GM21390 (cell line): ENCODE measurements at regions not wholly inside any gene's neighbourhood (a gene's known extent, or its start where the extent isn't known, plus 50 kb on each side); places are given as distances from the start of the nearest gene placed in this dataset.
"Not testable (repeated sequence)": the region's sequence is repeated elsewhere in the genome, so short reads cannot be mapped to it uniquely, and the experiment has no call there.

Experiments used
- ATAC-seq: cut with Tn5 transposase; IDR thresholded peaks from one replicate; pipeline ENCODE4 v1.9.1; 2021; ENCODE audit not compliant: unreplicated experiment

DNA sequence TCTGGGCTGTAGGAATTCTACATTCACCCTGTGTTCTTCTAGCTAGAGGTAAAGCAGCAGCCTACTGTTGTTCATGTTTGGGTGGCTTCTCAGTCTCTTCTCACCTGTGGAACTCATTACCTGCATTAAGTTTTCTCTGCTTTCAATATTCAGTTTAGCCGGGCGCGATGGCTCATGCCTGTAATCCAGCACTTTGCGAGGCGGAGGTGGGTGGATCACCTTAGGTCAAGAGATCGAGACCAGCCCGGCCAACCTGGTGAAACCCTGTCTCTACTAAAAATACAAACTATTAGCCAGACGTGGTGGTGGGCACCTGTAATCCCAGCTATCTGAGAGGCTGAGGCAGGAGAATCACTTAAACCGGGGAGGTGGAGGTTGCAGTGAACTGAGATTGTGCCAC is 139.8 kb upstream of the UBE2E3 start:
- ATAC-seq, result no peak

DNA sequence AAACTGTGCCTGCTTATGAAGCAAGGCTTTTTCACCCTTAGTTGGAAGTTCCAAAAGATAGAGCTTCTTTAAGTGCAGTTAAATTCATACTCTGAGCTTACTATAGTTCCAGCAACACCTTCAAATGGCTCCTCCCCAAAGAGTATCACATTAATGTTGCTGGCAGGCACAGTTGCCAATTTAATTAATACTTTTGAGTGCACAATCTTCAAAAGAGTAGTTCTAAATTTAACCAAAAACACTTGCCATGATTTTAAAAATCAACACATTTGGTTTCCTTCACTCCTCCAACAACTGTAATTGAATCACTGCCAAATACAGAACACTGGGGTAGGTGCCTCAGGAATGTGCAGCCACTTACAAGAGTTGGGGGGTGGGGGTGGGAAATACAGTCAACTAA is 150.6 kb upstream of the UBE2E3 start:
- no peak for ATAC-seq

DNA sequence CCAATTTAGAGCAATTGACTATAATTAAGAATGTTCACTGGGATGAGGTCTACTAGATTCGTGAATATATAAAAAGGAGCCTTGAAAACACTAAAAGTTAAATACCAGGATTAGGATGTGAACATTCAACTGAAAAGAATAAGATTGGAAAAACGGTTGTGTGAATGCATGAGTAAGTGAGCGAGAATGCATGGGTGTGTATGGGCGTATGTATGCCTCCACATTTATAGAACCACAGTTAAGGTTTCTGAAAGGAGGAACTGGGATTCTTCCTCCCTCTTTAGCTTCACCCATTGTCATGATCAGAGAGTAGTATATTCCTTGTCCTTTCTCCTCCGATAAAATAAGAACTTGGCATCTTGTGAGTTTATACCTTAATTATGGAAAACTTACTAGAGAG is 151.1 kb upstream of the UBE2E3 start:
- no peak for ATAC-seq

DNA sequence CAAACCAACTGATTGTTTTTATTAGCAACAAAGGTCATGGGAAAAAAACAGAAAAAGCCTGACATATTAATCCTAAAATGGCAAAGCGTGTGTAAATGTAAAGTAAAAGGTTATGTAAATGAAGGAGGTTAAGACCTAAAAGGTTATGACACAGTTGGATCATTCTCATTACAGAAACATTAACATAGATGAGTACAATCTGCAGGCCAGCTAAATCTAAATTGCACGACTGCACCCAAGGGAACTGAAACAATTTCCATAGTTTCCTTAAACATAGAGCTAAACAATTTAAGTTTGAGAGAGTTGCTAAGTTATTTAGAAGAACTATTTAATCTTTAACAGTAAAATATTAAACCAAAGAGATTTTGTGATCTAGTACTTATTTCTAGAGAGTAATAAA is 151.6 kb upstream of the UBE2E3 start:
- ATAC-seq, result no peak

DNA sequence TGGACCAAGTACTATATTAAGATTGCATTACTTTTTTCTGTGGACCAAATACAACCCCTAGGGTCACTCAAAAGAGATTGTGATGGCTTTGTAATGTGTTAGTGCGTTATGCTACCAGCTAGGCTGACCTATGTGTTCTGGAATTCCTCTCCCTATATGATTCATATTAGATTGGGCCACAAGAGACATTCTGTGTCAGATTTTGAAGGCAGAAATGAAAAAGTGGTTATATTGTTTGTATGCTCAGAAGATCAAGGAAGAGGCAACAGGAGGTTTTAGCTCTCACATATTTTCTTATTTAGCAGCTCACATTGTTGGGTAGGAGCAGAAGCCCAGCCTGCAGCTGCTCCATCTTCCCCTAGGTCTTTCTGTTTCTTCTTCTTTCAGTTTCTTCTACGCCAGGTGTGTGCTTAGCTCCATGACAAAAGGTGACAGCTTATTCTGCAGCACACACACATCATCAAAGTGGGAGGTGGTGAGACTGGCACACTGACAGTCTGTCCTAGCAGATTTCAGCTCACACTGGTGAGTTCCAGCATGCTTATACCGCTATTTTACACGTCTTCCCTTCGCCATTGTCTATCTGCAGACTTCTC is 156.8 kb upstream of the UBE2E3 start:
- ATAC-seq, result no peak

DNA sequence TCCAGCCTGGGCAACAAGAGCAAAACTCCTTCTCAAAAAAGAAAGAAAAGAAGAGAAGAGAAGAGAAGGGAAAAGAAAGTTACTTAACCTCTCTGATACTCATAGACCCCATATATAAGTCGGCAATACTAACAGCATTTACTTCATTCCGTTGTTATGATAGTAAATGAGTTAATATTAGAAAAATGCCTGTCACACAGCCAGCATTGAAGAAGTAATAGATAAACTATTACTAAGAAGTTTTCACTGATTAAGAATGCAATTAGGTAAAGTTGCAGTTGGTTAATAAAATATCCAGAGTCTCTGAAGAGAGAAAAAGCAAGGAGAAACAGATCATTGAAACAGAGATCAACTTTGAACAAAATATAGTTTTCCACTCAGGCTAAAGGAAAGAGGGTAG is 161.3 kb upstream of the UBE2E3 start:
- ATAC-seq, result no peak

DNA sequence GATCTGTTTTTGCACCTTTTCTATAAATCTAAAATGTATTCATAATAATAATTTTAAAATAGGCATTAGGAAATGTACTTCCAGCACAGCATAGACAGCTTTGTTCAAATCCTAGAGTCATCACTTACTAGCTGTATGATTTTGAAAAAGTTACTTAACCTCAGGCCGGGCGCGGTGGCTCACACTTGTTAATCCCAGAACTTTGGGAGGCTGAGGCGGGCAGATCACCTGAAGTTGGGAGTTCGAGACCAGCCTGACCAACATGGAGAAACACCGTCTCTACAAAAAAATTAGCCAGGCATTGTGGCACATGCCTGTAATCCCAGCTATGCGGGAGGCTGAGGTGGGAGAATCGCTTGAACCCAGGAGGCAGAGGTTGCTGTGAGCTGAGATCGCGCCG is 161.7 kb upstream of the UBE2E3 start:
- ATAC-seq, result not testable (repeated sequence)

DNA sequence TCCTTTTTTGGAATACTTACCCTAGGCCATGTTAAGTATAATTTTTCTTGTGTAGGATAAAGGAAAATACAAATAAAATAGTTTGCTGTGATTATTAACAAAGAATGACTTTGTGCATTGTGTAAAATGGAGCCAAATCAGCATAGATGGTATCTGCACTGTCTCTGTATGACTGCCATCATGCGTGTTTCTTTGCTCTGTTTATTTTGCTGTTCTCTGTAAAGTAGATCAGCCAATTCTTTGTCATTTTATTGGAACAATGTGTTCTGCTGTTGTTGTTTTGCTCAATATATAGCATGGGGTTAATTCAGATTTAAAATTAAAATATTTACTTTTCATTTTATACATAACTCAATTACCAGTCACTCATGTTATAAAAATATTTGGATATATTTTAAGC is 181.3 kb upstream of the UBE2E3 start:
- no peak for ATAC-seq

DNA sequence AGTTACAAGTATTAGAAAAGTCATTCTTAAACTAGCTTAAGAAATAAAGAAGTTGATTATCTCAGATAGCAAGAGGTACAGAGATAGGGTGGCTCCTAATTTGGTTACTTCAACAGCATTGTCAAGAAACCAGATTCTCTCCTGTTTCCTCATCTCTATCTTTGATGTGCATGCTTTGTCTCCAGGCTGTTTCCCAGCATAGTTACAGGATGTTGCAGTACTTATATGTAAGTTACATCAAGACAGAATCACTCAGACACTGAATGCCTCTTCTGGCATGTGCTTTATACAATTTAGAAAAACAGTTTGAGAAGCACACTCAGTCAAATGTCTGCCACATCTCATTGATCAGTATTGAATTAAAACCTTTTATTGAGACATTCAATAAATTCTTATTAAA is 189.5 kb upstream of the UBE2E3 start:
- no peak for ATAC-seq

DNA sequence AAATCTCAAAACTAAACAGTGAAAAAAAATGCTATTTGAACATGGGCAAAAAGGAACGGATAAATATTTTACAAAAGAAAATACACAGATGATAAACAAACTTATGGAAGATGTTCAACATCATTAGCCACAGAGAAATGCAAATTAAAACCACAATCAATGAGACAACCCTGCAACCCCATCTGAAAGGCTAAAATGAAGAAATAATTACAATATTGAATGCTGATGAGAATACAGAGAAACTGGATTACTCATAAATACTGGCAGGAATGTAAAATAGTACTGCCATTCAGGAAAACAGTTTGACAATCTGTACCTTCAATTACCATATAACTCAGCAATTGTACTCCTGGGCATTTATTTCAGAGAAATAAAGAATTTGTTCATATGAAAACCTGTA is 193.1 kb upstream of the UBE2E3 start:
- ATAC-seq, result no peak

DNA sequence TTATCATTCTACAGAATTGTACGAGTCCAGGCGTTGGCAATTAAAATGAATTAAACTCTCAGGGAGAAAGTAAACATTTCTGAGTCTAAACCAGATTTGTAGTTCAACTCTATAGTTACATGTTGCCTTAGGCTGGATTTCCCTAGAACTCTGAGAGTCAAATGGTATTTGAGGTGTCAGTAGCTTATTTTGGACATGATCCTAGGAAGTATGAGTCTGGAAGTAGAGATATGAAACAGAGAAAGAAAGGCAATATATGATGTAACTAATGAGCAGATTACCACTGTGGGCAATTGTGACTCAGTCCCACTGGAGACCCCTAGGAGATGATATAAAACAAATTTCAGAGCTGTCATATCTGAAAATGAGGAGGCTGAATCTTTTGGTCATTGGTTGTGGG is 199.1 kb upstream of the UBE2E3 start:
- no peak for ATAC-seq

DNA sequence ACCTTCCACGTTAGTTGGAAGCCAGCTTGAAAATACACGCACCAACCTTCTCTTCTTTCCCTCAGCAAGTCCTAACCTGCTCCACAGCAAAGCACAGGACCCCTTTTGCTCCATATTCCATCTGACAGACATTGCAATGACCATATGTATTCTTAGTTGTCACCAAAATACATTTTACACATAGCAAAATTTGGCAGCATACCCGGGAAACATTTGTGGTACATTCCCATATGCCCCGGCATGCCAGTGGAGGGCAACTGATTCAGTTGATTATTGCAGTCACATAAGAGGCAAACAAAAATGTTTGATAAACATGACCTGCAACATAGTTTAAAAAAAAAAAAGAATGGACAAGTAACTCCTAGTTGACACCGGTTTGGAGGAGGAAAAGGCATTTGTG is 202.1 kb upstream of the UBE2E3 start:
- no peak for ATAC-seq

DNA sequence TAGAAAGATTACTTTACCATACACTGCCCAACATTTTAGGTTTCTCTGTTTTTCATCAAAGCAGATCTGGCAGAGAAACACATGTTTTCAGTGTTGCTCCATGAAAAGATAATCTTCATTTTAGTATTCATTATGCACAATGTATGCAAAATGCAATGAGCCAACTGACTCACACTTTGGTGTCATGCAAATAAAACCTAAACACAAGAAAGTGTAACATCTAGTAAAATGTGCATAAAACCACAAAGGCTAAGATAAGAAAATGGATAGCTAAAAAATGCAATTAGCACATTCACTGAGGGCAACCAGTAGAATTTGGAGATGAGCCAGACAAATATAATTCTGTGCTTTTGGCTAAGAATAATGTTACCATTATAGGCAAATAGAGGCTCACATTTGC is 203.5 kb upstream of the UBE2E3 start:
- ATAC-seq, result no peak

DNA sequence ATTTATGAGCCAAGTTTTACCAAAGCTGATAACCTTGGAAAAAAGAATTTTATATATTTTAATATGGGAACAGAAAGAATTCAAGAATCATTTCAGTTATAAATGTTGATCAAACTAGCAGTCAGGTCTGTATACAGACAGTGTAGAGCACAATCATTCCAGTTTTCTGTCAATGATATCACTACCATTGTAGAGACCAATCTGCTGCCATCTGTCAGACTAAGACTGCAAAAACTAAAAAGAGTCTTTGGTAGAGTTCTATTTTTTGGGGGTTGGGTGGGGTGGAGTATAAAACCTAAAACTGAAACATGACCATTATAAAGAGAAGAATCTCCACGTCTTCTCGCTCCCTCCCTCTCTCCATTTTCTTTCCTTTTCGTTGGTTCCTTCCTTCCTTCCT is 204.7 kb upstream of the UBE2E3 start:
- ATAC-seq, result no peak

DNA sequence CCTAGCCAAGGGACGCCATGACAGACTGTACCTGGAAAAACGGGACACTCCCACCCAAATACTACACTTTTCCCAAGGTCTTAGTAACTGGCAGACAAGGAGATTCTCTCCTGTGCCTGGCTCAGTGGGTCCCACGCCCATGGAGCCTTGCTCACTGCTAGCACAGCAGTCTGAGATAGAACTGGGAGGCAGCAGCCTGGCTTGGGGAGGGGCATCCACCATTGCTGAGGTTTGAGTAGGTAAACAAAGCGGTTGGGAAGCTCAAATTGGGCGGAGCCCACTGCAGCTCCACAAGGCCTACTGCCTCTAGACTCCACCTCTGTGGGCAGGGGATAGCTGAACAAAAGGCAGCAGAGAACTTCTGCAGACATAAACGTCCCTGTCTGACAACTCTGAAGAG is 215.1 kb upstream of the UBE2E3 start:
- ATAC-seq, result not testable (repeated sequence)

DNA sequence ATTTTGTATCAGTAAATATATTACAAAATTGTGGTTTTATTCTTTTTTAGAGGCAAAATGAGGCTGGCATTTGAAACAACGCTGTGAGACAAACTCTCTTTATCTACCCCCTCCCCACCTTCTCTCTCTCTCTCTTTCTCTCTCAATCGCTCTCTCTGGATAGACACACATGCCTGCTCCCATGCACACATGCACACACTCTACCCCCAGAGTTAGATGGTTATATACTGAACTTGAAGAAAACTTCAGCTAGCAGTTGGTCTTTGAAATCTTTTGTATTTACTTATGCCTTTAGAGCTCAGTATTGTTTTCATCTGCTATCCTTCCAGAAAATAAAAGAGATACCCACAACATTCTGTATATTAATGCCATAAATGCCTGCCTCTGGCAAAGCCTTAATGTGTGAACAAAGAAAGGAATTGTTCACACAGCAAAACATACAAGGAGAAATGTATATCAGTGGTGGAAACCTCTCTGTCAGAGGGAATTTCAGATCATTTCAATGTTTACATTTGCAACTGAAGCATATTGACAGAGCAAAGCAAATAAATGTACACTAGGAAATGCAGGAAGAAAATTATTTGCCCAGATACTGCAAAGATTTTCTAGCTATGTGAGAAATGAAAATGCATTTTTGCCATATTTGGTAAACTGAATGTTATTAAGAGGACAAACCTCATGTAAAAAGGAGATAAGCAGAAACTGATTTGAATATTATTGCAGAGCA is 217.0 kb upstream of the UBE2E3 start:
- no peak for ATAC-seq

DNA sequence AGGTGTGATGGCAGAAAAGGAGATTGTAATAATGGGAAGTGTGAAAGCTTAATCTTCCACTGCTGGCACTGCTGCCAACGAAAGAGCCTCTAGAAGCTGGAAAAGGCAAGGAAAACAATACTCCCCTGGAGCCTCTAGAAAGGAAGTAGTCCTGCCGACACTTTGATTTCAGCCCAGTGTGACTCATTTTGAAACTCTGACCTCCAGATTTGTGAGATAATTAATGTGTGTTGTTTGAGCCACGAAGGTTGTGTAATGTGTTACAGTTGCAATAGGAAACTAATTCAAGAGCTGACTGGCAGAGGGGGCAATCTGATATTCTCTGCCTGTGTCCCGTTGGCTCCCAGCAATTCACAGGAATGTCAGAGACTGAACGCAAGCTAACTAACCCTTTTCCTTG is 219.2 kb upstream of the UBE2E3 start:
- no peak for ATAC-seq

DNA sequence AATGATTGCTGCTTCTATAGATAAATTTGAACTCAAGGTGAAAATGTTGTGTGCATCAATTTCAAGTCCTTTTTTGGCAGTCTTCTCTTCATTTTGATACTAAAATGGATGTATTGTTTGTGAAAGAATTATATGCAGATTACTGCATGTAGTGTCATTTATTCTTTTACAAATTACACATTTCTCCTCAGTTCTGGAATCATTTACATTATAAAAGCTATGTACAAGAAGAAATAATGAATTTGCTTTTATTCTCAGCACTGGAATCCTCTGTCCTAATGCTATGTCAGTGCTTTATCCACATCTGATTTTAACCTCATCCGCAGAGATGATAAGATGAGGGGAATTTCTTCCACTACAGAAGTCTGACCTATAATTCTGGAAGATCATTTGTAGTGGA is 220.8 kb upstream of the UBE2E3 start:
- no peak for ATAC-seq

DNA sequence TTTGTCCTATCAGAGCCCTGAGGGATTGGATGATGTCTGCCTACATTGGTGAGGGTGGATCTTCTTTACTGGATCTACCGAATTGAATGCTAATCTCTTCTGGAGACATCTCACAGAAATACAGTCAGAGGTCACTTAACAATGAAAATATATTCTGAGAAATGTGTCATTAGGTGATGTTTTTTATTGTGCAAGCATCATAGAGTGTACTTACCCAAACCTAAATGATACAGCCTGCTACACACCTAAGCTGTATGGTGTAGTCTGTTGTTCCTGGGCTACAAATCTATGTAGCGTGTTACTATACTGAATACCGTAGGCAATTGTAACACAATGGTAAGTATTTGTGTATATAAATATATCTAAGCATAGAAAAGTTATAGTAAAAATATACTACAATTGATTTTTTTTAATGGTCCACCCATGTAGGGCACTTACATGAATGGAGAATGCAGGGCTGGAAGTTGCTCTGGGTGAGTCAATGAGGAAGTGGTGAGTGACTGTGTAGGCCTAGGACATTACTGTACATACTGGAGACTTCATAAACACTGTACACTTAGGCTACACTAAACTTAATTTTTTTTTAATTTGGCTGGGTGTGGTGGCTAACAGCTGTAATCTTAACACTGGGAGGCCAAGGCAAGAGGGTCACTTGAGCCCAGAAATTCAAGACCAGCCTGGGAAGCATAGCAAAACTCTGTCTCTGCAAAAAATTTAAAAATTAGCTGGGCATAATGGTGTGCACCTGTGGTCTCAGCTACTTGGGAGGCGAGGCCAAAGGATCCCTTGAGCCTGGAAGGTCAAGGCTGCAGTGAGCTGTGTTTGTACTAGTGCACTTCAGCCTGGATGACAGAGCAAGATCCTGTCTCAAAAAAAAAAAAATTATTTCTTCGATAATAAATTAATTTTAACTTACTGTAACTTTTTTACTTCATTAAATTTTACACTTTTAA is 226.3 kb upstream of the UBE2E3 start:
- ATAC-seq, result no peak

DNA sequence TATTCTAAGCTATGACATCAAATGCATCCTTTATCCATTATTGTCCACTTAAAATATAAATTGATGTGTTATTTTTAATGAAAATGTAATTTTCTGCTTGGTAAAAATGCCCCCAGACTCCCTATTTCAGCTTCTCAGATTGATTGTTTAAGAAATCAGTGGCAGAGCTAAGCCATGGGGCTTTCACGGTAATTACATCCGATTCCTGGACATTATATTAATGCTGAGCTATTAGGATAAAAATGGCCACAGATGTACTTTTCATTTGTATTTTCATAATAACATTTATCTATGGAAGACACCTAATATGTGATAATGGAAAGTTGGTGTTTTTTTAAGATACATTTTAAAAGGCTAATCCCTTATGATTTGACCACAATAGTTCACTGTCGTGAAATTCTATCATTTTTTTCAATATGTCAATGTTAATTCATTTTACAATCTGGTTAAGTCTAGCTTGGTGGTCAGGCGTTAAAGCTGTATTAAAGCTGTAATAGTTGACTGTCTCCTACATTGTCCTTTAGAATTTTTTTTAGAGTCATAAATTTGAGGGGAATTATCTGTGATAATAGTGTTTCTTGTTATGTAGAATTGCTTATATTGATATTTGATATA is 229.0 kb upstream of the UBE2E3 start:
- no peak for ATAC-seq

DNA sequence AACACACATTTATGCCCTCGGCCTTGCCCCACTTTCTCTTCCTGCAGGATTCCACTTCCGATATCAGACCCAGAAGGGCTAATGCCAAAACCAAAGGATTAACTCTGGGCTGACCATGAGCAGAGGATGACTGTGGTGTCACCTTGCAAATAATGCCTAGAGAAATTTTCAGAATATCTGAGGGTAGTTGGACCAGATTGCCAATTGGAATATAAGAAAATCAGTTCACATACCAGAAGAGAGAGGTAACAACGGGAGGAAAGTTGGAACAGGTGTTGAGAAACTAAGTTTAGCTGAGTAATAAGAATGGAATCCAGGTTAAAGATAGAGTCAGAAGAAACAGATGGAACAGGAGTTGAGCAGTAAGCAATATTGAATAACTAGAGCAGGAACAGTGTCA is 232.7 kb upstream of the UBE2E3 start:
- no peak for ATAC-seq

DNA sequence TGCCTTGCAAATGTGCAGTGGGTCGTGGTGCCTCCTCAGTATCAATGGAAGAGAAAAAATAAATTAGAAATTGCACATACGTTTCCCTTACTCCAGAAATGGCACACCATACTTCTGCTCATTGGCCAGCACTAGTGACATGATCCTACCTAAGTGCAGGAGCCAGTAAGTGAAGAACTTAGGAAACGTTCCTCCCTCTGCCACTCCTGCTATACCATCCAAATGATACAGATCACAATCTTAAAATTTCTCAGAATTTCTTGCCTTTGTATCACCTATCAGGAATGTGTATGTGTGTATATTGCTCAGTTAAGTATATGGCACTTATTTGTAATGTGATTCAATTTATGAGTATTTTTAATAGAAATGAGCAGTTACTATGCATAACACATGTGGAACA is 237.0 kb upstream of the UBE2E3 start:
- ATAC-seq, result no peak
